ENCODE measurements at regions not wholly inside any gene's neighbourhood (a gene's known extent, or its start where the extent isn't known, plus 50 kb on each side); places are given as distances from the start of the nearest gene placed in this dataset.

DNA sequence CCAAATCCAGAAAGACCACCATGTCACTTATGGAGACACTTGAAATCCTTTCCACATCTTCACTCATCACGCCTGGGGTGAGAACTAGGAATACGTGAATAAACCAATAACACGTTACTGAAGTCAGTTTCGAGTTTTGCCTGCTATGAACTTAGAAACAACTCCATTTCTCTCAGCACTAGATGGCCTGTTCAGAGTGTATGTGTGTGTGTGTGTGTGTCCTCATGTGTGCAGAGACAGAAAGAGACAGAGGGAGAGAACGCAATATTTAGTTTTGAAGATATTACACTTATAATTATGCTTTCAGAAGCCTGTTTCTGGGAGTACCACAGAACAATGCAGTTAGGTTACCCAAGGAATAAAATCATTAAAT is 81.2 kb upstream of the CCN6 start:
- no peaks in the 10 kb centered on the region for H3F3A ChIP-seq (replicated peaks; ENCODE audit: low read depth)
- no peaks in the 10 kb centered on the region; the same call in 1 of the 2 replicates for H3K4me1 ChIP-seq (ENCODE audit: insufficient read depth)
- H3K79me2 ChIP-seq (replicated peaks; ENCODE audit: insufficient read depth): no peaks in the 10 kb centered on the region
- Mint-ChIP-seq H3K27me3 (ENCODE audit: insufficient read depth, low read depth, poor library complexity) (no peaks in the 10 kb centered on the region), H3K27ac (no peak overlapping the region), H3K4me3 (no peak overlapping the region), H3K4me1 (peaks cover 13% of the 10 kb centered on the region; the same call in 2 of the 3 replicates), H3K36me3 (ENCODE audit: low read depth) (no peaks in the 10 kb centered on the region), H3K9me3 (no peaks in the 10 kb centered on the region; the same call in 2 of the 3 replicates)
- H3K4me2 ChIP-seq: no peak overlapping the region
- ATAC-seq: no peak
- DNase-seq (ENCODE audit: low spot score): no peak
- H3K27me3 ChIP-seq (ENCODE audit: insufficient read depth): no peaks in the 10 kb centered on the region
- no peak for TF ChIP-seq ZNF114 (CRISPR knock-in tag; IDR thresholded peaks at IDR 0.05)
- TF ChIP-seq, protein P1, sequence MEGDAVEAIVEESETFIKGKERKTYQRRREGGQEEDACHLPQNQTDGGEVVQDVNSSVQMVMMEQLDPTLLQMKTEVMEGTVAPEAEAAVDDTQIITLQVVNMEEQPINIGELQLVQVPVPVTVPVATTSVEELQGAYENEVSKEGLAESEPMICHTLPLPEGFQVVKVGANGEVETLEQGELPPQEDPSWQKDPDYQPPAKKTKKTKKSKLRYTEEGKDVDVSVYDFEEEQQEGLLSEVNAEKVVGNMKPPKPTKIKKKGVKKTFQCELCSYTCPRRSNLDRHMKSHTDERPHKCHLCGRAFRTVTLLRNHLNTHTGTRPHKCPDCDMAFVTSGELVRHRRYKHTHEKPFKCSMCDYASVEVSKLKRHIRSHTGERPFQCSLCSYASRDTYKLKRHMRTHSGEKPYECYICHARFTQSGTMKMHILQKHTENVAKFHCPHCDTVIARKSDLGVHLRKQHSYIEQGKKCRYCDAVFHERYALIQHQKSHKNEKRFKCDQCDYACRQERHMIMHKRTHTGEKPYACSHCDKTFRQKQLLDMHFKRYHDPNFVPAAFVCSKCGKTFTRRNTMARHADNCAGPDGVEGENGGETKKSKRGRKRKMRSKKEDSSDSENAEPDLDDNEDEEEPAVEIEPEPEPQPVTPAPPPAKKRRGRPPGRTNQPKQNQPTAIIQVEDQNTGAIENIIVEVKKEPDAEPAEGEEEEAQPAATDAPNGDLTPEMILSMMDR (conservative IDR thresholded peaks at IDR 0.05; ENCODE audit: low read depth in 2 of 2): no peak
- TF ChIP-seq NANOG (IDR thresholded peaks at IDR 0.05; ENCODE audit: borderline replicate concordance): no peak
- TF ChIP-seq, protein P2, sequence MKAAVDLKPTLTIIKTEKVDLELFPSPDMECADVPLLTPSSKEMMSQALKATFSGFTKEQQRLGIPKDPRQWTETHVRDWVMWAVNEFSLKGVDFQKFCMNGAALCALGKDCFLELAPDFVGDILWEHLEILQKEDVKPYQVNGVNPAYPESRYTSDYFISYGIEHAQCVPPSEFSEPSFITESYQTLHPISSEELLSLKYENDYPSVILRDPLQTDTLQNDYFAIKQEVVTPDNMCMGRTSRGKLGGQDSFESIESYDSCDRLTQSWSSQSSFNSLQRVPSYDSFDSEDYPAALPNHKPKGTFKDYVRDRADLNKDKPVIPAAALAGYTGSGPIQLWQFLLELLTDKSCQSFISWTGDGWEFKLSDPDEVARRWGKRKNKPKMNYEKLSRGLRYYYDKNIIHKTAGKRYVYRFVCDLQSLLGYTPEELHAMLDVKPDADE (IDR thresholded peaks at IDR 0.05): no peak
- no peak for TF ChIP-seq JUNB (IDR thresholded peaks at IDR 0.05; ENCODE audit: unreplicated experiment)
- TF ChIP-seq EZH2 (IDR thresholded peaks at IDR 0.05; ENCODE audit: low read depth, unreplicated experiment): no peak
- no peak for TF ChIP-seq ZNF331 (CRISPR knock-in tag; IDR thresholded peaks at IDR 0.05; ENCODE audit: low read depth)
- TF ChIP-seq STAT1 (IDR thresholded peaks at IDR 0.05; ENCODE audit: unreplicated experiment): no peak
- TF ChIP-seq, protein P3, sequence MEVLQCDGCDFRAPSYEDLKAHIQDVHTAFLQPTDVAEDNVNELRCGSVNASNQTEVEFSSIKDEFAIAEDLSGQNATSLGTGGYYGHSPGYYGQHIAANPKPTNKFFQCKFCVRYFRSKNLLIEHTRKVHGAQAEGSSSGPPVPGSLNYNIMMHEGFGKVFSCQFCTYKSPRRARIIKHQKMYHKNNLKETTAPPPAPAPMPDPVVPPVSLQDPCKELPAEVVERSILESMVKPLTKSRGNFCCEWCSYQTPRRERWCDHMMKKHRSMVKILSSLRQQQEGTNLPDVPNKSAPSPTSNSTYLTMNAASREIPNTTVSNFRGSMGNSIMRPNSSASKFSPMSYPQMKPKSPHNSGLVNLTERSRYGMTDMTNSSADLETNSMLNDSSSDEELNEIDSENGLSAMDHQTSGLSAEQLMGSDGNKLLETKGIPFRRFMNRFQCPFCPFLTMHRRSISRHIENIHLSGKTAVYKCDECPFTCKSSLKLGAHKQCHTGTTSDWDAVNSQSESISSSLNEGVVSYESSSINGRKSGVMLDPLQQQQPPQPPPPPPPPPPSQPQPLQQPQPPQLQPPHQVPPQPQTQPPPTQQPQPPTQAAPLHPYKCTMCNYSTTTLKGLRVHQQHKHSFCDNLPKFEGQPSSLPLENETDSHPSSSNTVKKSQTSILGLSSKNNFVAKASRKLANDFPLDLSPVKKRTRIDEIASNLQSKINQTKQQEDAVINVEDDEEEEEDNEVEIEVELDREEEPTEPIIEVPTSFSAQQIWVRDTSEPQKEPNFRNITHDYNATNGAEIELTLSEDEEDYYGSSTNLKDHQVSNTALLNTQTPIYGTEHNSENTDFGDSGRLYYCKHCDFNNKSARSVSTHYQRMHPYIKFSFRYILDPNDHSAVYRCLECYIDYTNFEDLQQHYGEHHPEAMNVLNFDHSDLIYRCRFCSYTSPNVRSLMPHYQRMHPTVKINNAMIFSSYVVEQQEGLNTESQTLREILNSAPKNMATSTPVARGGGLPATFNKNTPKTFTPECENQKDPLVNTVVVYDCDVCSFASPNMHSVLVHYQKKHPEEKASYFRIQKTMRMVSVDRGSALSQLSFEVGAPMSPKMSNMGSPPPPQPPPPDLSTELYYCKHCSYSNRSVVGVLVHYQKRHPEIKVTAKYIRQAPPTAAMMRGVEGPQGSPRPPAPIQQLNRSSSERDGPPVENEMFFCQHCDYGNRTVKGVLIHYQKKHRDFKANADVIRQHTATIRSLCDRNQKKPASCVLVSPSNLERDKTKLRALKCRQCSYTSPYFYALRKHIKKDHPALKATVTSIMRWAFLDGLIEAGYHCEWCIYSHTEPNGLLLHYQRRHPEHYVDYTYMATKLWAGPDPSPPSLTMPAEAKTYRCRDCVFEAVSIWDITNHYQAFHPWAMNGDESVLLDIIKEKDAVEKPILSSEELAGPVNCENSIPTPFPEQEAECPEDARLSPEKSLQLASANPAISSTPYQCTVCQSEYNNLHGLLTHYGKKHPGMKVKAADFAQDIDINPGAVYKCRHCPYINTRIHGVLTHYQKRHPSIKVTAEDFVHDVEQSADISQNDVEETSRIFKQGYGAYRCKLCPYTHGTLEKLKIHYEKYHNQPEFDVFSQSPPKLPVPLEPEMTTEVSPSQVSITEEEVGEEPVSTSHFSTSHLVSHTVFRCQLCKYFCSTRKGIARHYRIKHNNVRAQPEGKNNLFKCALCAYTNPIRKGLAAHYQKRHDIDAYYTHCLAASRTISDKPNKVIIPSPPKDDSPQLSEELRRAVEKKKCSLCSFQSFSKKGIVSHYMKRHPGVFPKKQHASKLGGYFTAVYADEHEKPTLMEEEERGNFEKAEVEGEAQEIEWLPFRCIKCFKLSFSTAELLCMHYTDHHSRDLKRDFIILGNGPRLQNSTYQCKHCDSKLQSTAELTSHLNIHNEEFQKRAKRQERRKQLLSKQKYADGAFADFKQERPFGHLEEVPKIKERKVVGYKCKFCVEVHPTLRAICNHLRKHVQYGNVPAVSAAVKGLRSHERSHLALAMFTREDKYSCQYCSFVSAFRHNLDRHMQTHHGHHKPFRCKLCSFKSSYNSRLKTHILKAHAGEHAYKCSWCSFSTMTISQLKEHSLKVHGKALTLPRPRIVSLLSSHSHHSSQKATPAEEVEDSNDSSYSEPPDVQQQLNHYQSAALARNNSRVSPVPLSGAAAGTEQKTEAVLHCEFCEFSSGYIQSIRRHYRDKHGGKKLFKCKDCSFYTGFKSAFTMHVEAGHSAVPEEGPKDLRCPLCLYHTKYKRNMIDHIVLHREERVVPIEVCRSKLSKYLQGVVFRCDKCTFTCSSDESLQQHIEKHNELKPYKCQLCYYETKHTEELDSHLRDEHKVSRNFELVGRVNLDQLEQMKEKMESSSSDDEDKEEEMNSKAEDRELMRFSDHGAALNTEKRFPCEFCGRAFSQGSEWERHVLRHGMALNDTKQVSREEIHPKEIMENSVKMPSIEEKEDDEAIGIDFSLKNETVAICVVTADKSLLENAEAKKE (CRISPR knock-in tag; IDR thresholded peaks at IDR 0.05): no peak
- TF ChIP-seq EZH2phosphoT487 (IDR thresholded peaks at IDR 0.05; ENCODE audit: unreplicated experiment): no peak
- TF ChIP-seq, protein P4, sequence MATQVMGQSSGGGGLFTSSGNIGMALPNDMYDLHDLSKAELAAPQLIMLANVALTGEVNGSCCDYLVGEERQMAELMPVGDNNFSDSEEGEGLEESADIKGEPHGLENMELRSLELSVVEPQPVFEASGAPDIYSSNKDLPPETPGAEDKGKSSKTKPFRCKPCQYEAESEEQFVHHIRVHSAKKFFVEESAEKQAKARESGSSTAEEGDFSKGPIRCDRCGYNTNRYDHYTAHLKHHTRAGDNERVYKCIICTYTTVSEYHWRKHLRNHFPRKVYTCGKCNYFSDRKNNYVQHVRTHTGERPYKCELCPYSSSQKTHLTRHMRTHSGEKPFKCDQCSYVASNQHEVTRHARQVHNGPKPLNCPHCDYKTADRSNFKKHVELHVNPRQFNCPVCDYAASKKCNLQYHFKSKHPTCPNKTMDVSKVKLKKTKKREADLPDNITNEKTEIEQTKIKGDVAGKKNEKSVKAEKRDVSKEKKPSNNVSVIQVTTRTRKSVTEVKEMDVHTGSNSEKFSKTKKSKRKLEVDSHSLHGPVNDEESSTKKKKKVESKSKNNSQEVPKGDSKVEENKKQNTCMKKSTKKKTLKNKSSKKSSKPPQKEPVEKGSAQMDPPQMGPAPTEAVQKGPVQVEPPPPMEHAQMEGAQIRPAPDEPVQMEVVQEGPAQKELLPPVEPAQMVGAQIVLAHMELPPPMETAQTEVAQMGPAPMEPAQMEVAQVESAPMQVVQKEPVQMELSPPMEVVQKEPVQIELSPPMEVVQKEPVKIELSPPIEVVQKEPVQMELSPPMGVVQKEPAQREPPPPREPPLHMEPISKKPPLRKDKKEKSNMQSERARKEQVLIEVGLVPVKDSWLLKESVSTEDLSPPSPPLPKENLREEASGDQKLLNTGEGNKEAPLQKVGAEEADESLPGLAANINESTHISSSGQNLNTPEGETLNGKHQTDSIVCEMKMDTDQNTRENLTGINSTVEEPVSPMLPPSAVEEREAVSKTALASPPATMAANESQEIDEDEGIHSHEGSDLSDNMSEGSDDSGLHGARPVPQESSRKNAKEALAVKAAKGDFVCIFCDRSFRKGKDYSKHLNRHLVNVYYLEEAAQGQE (IDR thresholded peaks at IDR 0.05; ENCODE audit: unreplicated experiment): no peak
- no peak for TF ChIP-seq CREB1 (CRISPR knock-in tag; IDR thresholded peaks at IDR 0.05; ENCODE audit: low read depth)
- no peak for TF ChIP-seq POLR2AphosphoS5 (IDR thresholded peaks at IDR 0.05; ENCODE audit: low read depth)
- no peaks in the 10 kb centered on the region for H3K36me3 ChIP-seq (ENCODE audit: insufficient read depth)
- peak overlapping the region; percentile 70; the same call in 1 of the 2 replicates for H2AFZ ChIP-seq
- no peak overlapping the region for H3K4me3 ChIP-seq
- H3K9me2 ChIP-seq (ENCODE audit: insufficient read depth): peaks cover 7% of the 10 kb centered on the region; the same call in 1 of the 2 replicates
- H3K27ac ChIP-seq (ENCODE audit: low read depth): no peak overlapping the region
- H4K20me1 ChIP-seq (replicated peaks; ENCODE audit: insufficient read depth): no peaks in the 10 kb centered on the region; the same call in 1 of the 2 replicates

Data from GM23338 (cell line).